HepG2 (cell line): ENCODE measurements at regions not wholly inside any gene's neighbourhood (a gene's known extent, or its start where the extent isn't known, plus 50 kb on each side); places are given as distances from the start of the nearest gene placed in this dataset.

Source experiments
- ARNT ChIP-seq: fragments of 450-650 bp; IDR thresholded peaks from 2 replicates; pipeline ENCODE4 v1.6.1; 2017
- ARNTL ChIP-seq: sonication (generic); formaldehyde crosslinking; IDR thresholded peaks from 2 replicates; pipeline ENCODE4 v1.4.0; 2020; ENCODE audit warnings: mild to moderate bottlenecking, missing genetic modification reagents
- CTCF ChIP-seq: sonication (generic); formaldehyde crosslinking; IDR thresholded peaks from 2 replicates; pipeline ENCODE4 v1.5.0; 2020; ENCODE audit warnings: mild to moderate bottlenecking, missing genetic modification reagents, moderate library complexity
- EZH2 ChIP-seq: conservative IDR thresholded peaks from 2 replicates; pipeline ENCODE4 v1.6.1; 2012; ENCODE audit warnings: mild to moderate bottlenecking, low read depth, low read length, moderate library complexity
- FIP1L1 ChIP-seq: fragments of 200-400 bp; formaldehyde crosslinking; IDR thresholded peaks from 2 replicates; pipeline ENCODE4 v1.6.1; 2018; ENCODE audit warnings: low read depth, mild to moderate bottlenecking, low read length, moderate library complexity, borderline replicate concordance; ENCODE audit not compliant: insufficient read depth
- MXI1 ChIP-seq: IDR thresholded peaks from 3 replicates; pipeline ENCODE4 v1.6.1; 2012; ENCODE audit warnings: low read depth, low read length, inconsistent platforms, borderline replicate concordance
- POLR2A ChIP-seq, 2 experiments: IDR thresholded peaks; 2 replicates each; pipeline ENCODE4 v1.6.1; 2011; ENCODE audit warnings: low read depth in 2 of 2, low read length in 2 of 2, mild to moderate bottlenecking in 1 of 2, moderate library complexity in 1 of 2; ENCODE audit not compliant: insufficient read depth in 1 of 2
- U2AF1 ChIP-seq: fragments of 200-400 bp; formaldehyde crosslinking; optimal IDR thresholded peaks from 2 replicates; pipeline ENCODE3; 2017; ENCODE audit warnings: mild to moderate bottlenecking, low read depth, low read length
- ZNF10 ChIP-seq: sonication (generic); formaldehyde crosslinking; IDR thresholded peaks from 2 replicates; pipeline ENCODE4 v1.4.0; 2020; ENCODE audit warnings: mild to moderate bottlenecking, low read depth, missing genetic modification reagents, borderline replicate concordance
- ZNF367 ChIP-seq: sonication (generic); formaldehyde crosslinking; IDR thresholded peaks from 2 replicates; pipeline ENCODE4 v1.4.0; 2020; ENCODE audit warnings: missing genetic modification reagents, borderline replicate concordance
- TF ChIP-seq, protein P1 (sequence below), 2 experiments: sonication (generic) in 1 of 2; formaldehyde crosslinking in 1 of 2; IDR thresholded peaks; 2 replicates each; pipeline versions ENCODE4 v1.4.0 to v1.6.1; 2018 to 2020; ENCODE audit warnings: missing genetic modification reagents in 2 of 2, borderline replicate concordance in 1 of 2, low read depth in 1 of 2, mild to moderate bottlenecking in 1 of 2, missing biosample characterization in 1 of 2

GRCh38 chr2:166676716-166677115, 182.7 kb upstream of the SCN7A start:
- no peak for TF ChIP-seq ZNF367 (CRISPR knock-in tag)
- TF ChIP-seq ZNF10 (CRISPR knock-in tag), result no peak
- TF ChIP-seq ARNT, result no peak
- no peak for TF ChIP-seq MXI1
- TF ChIP-seq EZH2, result no peak
- no peak for TF ChIP-seq ARNTL (CRISPR knock-in tag)
- TF ChIP-seq U2AF1, result no peak
- TF ChIP-seq, protein P1, sequence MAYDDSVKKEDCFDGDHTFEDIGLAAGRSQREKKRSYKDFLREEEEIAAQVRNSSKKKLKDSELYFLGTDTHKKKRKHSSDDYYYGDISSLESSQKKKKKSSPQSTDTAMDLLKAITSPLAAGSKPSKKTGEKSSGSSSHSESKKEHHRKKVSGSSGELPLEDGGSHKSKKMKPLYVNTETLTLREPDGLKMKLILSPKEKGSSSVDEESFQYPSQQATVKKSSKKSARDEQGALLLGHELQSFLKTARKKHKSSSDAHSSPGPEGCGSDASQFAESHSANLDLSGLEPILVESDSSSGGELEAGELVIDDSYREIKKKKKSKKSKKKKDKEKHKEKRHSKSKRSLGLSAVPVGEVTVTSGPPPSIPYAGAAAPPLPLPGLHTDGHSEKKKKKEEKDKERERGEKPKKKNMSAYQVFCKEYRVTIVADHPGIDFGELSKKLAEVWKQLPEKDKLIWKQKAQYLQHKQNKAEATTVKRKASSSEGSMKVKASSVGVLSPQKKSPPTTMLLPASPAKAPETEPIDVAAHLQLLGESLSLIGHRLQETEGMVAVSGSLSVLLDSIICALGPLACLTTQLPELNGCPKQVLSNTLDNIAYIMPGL (CRISPR knock-in tag; IDR thresholded peaks at IDR 0.05; ENCODE audit: borderline replicate concordance in 1 of 2, low read depth in 1 of 2), result no peak
- no peak for TF ChIP-seq POLR2A (IDR thresholded peaks at IDR 0.05; ENCODE audit: insufficient read depth in 1 of 2, low read depth in 2 of 2, low read length in 2 of 2)
- no peak for TF ChIP-seq FIP1L1
- no peak for TF ChIP-seq CTCF
